GM08714 (cell line): ENCODE measurements at regions not wholly inside any gene's neighbourhood (a gene's known extent, or its start where the extent isn't known, plus 50 kb on each side); places are given as distances from the start of the nearest gene placed in this dataset.
"Not testable (repeated sequence)": the region's sequence is repeated elsewhere in the genome, so short reads cannot be mapped to it uniquely, and the experiment has no call there.

Experiments used
- H3K4me3 ChIP-seq: fragments of 200-500 bp; sonication (Bioruptor generic); 2 replicates; pipeline ENCODE4 v1.5.1; 2014; ENCODE audit warnings: mild to moderate bottlenecking, low read length, inconsistent platforms
- ZNF274 ChIP-seq: IDR thresholded peaks from 2 replicates; pipeline ENCODE4 v1.6.1; 2012; ENCODE audit warnings: mild to moderate bottlenecking, low read depth, low read length

GRCh38 chr13:82062772-82063171 is 1721.8 kb upstream of the SPRY2 start:
- H3K4me3 ChIP-seq, result no peak overlapping the region
- no peak for TF ChIP-seq ZNF274

GRCh38 chr13:82058364-82058763 is 1717.4 kb upstream of the SPRY2 start:
- no peak overlapping the region for H3K4me3 ChIP-seq
- TF ChIP-seq ZNF274, result no peak

DNA sequence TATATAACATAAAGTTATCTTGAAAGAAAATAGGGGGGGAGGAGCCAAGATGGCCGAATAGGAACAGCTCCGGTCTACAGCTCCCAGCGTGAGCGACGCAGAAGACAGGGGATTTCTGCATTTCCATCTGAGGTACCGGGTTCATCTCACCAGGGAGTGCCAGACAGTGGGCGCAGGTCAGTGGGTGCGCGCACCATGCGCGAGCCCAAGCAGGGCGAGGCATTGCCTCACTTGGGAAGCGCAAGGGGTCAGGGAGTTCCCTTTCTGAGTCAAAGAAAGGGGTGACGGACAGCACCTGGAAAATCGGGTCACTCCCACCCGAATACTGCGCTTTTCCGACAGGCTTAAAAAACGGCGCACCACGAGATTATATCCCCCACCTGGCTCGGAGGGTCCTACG is 1704.4 kb upstream of the SPRY2 start:
- H3K4me3 ChIP-seq, result not testable (repeated sequence)

- H3K4me3 ChIP-seq, result no peak overlapping the region
- no peak for TF ChIP-seq ZNF274
Measured at GRCh38 chr13:82036602-82037001, 1695.7 kb upstream of the SPRY2 start.

GRCh38 chr13:82011355-82011754 is 1670.4 kb upstream of the SPRY2 start:
- no peak overlapping the region for H3K4me3 ChIP-seq
- TF ChIP-seq ZNF274, result no peak

GRCh38 chr13:82010780-82011179 is 1669.9 kb upstream of the SPRY2 start:
- no peak for TF ChIP-seq ZNF274
- no peak overlapping the region for H3K4me3 ChIP-seq

GRCh38 chr13:82002710-82003109 is 1661.8 kb upstream of the SPRY2 start:
- no peak overlapping the region for H3K4me3 ChIP-seq
- TF ChIP-seq ZNF274, result no peak

DNA sequence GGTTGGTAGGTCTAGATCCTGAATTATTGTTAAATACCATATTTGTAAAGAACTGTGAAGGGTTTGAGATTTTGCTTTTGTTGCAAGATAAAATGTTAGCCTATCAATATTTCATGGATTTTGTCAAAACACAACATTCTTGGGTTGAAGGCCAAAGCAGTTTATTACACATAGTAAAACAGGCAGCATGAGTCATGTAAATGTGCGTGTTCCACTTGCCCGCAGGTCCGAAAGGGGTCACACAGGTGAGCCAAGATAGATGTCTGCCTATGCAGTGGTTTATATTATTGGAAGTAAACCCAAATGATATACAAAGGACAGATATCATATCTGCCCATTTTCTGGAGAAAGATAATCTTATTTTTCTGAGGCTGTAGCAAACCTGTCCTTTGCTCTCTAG is 1654.4 kb upstream of the SPRY2 start:
- no peak for TF ChIP-seq ZNF274
- H3K4me3 ChIP-seq, result no peak overlapping the region

- no peak for TF ChIP-seq ZNF274
- no peak overlapping the region for H3K4me3 ChIP-seq
Measured at GRCh38 chr13:81990652-81991051, 1649.7 kb upstream of the SPRY2 start.

GRCh38 chr13:81988567-81988966 is 1647.6 kb upstream of the SPRY2 start:
- no peak for TF ChIP-seq ZNF274
- H3K4me3 ChIP-seq, result no peak overlapping the region

DNA sequence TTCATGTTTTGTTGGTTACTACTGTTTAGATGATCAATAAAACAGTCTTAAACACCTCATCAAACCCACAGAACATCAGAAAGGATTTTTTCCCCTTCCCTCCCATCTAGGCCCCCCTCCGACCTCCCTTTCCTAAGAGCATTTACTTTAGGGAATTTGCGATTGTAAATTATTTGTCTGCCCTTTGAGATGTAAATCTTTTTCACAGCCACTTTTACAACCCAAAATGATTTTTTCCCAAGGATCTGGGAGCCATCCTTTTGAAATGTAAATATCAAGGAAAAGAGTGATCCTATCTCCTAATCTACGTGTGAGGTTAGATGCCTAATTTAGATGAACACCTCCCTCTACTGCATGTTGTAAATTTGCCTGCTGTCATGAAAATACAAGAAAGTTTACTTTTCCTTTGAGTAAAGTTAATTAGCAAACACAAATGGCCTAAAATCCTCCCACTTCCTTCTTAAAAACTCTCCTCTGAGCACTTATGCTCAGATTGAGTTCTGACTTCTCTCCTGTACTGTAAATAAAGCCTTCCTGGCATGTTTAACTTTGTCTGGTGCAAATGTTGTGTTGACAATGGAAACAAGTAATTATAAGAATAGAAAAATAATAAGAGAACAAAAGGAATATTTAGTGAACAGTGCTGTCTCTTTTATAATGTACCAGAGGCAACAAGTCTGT is 1646.9 kb upstream of the SPRY2 start:
- TF ChIP-seq ZNF274, result no peak
- no peak overlapping the region for H3K4me3 ChIP-seq

GRCh38 chr13:81987159-81987558 is 1646.2 kb upstream of the SPRY2 start:
- no peak for TF ChIP-seq ZNF274
- no peak overlapping the region for H3K4me3 ChIP-seq

DNA sequence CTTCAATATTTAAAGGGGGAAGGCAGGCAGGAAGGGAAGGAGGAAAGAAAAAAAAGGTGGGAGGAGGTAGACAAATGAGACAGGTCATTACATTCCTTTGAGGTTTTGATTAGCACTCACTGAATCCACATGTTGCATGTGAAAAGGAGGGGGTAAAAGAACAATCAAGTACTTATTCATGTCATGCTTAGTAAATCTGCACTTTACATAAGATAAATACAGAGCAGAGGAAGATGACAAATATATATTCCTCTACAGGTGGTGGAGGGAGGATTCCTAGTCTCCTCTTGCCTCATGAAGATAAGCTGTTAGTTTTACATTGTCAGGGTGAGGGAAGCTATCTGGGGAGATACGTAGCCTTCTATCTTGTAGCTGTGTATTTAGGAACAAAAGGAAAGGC is 1645.4 kb upstream of the SPRY2 start:
- no peak overlapping the region for H3K4me3 ChIP-seq
- TF ChIP-seq ZNF274, result no peak

DNA sequence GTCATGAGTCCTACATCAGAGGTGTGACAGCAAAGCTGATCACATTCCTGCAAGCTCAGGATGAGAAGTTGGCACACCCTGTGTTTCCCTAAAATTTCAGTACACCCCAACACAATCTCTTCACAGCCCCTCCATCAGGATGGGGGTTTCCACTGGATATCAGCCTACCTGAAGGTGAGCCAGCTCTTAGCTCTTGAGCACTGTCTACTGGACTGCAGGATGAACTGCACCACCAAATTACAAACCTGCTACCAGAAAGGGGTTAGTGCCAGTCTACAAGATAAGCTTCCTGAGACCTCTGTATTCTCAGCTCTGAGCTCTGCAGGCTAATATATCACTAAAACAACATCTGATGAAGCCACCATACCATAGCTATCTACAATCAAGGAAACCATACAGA is 1616.2 kb upstream of the SPRY2 start:
- H3K4me3 ChIP-seq, result no peak overlapping the region
- TF ChIP-seq ZNF274, result no peak

DNA sequence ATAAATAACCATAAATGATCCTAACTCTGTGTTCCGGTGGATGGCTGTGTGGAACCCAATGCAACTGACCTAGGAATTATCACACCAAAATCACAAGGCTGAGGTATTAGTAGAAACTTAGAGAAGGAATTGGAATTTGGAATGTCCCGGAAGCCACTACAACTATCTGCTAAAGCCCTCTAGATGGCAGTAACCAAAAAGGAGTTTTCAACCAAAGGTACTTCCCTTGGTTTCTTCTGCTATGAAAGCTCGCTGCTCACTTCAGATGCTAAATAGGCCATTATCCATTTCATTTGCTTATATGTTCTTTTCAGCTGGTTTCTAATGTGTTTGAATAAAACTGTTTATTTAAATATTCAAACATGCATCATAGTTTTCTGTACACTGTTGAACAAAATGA is 1589.1 kb upstream of the SPRY2 start:
- no peak for TF ChIP-seq ZNF274
- no peak overlapping the region for H3K4me3 ChIP-seq

- no peak for TF ChIP-seq ZNF274
- H3K4me3 ChIP-seq, result no peak overlapping the region
Measured at GRCh38 chr13:81927347-81927746, 1586.4 kb upstream of the SPRY2 start.
